NCI-H1694 (cell line): ENCODE measurements at regions not wholly inside any gene's neighbourhood (a gene's known extent, or its start where the extent isn't known, plus 50 kb on each side); places are given as distances from the start of the nearest gene placed in this dataset.

Source experiments
- DNase-seq: peaks from one replicate; lab custom pipeline; 2025; lab: John Stamatoyannopoulos, UW

DNA sequence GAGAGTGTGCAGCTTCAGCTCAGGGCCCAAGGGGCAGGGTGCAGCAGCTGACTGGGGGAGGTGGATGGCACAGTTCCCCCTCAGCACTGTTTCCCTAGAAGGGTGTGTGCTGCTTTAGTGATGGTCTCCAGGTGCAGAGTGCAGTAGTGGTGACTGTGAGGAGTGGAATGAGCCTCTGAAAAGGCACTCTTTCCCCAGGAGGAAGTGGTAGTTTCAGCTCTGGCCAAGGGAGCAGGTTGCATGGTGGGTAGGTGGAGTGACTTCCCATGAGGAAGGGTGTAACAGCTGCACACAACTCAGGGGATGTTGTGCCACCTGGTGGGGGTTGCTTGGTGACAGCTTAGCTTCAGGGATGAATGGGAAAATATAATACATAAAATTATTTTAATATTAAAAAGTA, 251.5 kb upstream of the NXPH2 start:
- no peak for DNase-seq

DNA sequence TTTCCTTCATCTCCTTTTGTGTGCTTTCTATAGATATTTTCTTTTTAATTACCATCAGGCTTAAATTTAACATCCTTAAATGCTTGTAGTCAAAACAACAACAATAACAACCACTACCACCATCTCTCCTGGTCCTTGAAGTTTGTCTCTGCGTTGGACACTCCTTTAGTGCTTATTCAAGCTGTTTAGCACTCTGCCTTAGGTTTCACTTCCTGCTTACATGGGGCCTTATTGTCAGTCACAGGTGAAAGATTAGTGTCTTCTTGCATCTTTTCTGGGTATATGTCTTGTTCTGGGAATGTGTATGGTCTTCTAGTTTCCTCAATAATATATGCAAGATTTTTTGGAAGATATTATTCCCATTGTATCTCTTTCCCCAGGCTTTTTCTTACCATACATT, 240.1 kb upstream of the NXPH2 start:
- DNase-seq: no peak

GRCh38 chr2:139018252-139018651, 238.1 kb upstream of the NXPH2 start:
- no peak for DNase-seq

GRCh38 chr2:139007130-139007529, 226.9 kb upstream of the NXPH2 start:
- DNase-seq: no peak

DNA sequence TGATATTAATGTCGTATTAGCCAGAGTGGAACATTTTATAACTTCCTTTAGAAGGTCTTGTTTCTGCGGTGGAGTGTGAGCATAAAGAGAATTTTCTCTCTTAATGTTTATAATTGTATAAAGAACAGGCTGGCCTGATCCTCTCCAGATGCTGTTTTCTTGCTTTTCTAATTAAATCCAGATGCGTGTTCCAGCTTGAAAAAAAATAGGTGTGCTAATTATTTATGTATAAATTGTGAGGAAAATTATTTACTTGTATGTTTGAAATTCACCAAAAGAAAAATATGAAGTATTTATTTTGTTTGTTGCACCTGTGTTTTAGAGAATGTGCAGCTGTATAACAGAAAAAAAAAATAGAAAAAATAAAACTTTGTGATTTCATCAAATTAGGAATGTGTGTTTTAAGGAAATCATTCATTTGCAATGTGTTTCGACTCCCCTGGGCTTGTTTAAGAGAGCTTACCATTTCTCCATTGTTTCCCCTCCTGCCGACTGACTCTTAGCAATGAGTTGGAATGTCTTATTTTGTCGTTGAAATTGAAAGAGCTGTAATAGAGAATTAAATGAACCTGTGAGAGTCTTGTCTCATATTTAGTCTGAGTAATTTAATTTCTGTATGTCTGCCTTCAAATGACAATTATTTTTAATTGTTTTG, 220.1 kb upstream of the NXPH2 start:
- no peak for DNase-seq

DNA sequence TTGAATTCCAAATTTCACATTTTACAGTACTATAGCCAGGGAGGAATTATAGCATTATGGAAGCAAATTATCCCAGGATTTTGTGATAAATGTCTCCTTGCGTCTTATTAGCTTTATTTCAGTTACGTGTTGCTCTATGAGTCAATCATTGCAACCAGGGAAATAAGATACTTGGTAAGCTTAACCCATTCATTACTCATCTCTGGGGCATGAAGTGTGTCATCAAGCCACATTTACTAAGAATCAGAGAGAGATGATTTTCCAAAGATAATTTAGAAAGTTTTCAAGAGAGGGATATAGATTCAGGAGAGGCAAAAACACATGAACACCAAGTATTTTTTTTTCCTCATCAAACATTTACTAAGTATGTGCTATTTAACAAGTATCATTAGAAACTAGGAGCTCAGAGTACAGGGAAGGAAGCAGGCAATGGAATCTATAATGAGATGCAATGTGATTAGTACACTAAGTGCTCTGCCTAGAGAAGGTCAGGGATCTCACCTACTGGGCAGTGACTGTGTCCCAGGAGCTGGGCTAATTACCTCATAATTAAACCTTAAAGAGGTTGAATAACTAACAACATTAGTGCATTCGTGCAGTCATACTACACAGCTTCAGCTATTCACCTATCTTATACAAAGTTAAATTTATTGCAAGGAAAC, 217.8 kb upstream of the NXPH2 start:
- no peak for DNase-seq

- no peak for DNase-seq
These were observed 217.2 kb upstream of the NXPH2 start for GRCh38 chr2:138997346-138997745.

GRCh38 chr2:138994502-138994901, 214.3 kb upstream of the NXPH2 start:
- DNase-seq: no peak

DNA sequence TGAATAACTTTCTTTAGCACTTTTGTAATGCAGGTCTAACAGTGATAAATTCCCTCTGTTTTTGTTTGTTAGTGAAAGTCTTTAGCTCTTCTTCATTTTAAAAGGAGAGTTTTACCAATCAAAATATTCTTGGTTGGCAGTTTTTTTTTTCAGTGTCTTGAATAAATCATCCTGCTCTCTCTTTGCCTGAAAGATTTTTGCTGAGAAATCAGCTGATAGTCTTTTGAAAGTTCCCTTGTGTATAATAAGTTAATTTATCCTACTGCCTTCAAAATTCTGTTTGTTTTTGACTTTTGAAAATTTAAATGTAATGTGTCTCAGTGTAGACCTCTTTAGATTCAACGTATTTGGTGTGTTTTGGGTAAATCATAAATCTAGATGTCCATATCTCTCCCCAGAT, 205.7 kb upstream of the NXPH2 start:
- DNase-seq: no peak

GRCh38 chr2:138979131-138979785, 199.1 kb upstream of the NXPH2 start:
- DNase-seq: no peak

- no peak for DNase-seq
These were observed 194.5 kb upstream of the NXPH2 start for GRCh38 chr2:138974651-138975050.

GRCh38 chr2:138964418-138964817, 184.2 kb upstream of the NXPH2 start:
- no peak for DNase-seq

GRCh38 chr2:138962686-138963085, 182.5 kb upstream of the NXPH2 start:
- DNase-seq: no peak

DNA sequence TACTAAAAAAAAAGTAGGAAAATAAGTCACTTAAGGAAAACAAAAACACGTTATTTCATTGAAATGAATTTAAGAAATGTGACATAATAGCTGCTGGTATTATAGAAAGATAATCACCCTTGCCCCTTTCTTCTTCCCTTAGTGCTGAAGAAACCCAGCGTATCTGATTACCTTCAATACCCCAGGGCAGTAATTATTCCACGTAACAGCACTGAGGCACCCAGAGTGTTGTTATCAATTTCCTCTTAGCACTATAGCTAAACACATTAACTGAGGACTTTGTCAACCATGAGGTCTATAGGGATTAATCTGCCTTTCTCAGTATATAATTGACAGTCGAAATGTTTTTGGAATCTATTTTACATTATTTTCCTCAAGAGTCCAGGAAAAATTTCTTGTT, 180.0 kb upstream of the NXPH2 start:
- no peak for DNase-seq

DNA sequence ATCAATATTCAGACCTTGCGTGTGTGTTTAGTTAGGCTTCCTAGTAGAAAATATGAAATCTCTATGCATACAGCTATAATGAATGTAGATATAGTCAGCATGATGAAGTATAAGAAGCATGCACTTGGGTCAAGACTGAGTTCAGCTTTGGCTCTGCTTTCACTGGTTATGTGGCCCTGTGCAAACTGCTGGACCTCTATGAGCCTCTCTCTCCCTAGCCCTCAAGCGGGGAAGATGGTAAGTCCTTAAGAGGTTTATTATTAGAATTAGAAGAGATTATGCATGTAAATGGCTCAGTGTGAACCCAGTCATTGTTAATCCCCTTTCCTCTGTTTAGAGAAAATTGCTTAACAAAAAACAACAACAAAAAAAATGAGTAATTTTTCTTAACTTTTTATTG, 178.8 kb upstream of the NXPH2 start:
- DNase-seq: no peak

GRCh38 chr2:138956116-138956515, 175.9 kb upstream of the NXPH2 start:
- DNase-seq: no peak

GRCh38 chr2:138950486-138950885, 170.3 kb upstream of the NXPH2 start:
- DNase-seq: no peak

DNA sequence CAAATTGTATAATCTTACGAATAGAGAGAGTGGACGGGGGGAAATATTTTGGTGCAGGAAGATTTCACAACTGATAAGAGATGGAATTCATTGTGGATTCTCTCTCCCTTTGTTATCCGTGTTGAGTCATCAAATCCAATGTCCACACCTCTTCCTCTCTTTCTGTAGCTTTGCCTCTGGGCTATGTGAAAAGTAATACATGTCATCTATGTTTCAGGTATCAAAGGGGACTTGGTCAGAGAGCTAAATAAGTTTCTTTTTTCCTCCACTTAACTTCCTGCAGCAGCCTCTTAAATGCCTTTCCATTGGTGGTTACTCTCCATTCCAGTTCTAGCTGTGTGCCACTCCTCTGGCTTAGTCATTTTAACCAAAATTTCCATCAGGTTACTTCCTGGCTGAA, 169.3 kb upstream of the NXPH2 start:
- no peak for DNase-seq

DNA sequence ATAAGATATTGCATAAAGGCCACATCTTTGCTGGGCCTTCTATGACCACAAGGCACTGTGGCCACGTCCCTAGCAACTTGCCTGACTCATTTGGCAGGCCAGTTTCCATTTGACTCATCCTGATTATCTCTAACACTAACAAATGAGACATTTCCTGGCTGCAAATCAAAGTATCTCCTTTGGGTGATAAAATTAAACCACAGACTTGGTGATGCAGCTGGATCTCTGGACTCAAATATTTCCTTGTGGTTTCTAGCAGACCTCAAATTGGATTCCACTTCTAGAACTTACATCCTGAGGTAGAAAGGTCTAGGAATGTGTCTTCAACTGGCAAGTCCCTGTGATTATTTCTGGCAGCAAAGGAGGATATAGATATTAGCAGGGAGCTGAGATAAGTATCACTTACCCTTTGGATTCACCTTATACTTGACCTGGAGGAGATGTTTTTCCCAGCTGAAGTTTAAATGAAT, 167.9 kb upstream of the NXPH2 start:
- DNase-seq: no peak

DNA sequence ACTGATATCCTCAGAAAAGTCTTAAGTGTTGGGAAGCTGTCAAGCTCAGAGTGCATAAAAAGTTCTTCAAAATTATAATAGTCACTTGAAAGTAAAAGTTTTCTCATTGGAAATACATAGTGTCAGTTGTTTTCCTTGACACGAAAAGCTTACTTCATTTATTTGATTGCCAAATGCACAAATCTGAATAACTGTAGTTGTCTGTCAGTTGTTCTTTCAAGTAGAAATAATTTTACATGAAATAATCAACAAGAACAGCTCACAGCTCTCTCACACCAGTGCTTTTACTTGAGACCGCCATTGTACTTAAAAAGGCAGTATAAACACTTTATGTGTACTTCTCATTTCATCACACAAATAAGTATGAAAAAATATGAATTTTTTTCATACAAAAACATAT, 163.3 kb upstream of the NXPH2 start:
- DNase-seq: no peak

GRCh38 chr2:138942466-138942865, 162.3 kb upstream of the NXPH2 start:
- no peak for DNase-seq

- no peak for DNase-seq
These were observed 151.4 kb upstream of the NXPH2 start for GRCh38 chr2:138931284-138932256.
